ENCODE measurements at regions not wholly inside any gene's neighbourhood (a gene's known extent, or its start where the extent isn't known, plus 50 kb on each side); places are given as distances from the start of the nearest gene placed in this dataset.

DNA sequence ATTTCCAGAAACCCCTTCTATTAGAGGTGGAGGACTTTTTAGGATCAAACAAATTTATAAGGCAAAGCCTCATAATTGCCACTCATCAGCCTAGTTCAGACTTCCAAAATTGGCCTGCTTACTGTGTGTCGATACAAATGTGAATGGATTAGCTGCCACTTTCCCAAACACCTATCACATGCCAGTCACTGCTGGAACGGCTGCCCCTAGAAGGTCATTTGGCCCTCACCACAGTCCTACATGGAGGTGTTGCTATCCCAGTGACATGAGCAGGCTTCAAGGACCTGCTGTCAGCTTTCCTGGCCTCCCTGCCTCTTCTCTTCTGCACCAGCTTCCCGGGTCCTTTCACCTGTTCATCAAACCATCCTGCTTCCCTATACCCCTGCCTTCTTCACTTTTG lies 279.2 kb upstream of the SKOR2 start:
- DNase-seq: no peak

DNA sequence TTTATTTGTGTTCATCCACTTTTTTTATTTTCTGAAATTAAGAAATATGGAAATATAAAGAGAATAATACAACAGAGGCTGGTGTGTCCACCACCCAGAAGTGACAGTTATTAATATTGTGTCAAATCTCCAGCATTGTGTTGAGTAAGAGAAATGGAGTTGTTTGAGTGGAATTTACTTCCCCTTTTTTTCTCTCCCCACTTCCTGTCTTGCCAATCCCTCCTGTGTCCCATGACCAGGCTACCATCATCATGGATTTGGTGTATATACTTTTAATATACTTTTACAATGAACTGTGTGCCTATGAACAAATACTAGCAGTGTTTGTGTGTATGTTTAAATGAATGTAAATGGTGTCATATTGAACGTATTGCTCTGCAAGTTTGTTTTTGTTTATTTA lies 276.9 kb upstream of the SKOR2 start:
- no peak for DNase-seq

DNA sequence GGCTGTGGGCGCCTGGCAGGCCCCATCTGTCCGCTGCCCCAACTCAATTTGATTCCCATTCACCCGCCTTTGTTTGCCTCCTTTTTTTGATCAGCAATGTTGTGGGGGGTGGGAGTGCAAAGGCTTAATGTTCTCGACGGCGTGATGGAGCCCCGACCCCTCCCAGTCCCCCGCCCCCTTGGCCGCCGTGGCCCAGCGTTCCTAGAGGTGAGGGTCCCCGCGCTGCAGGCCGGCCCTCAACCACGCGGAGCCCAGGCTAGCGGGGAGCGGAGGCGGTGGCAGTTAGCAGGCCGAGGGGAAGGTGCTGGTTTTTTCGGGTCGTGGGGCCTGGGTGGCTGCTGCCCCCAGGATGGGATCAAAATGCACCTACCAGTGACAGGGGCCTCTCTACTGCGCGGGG lies 274.7 kb upstream of the SKOR2 start:
- DNase-seq: no peak

DNA sequence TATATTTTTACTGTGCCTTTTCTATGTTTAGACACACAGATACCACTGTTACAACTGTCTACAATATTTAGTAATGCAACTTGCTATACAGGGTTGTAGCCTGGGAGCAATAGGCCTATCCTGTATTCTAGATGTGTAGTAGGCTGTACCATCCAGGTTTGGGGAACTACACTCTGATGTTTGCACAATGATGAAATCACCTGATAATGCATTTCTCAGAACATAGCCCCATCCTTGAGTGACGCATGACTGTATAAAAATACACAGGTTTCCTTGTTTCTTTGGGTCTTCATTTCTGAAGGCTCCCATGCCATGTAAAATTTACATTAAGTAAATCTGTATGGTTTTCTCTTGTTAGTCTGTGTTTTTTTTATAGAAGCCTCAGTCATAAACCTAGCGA lies 270.9 kb upstream of the SKOR2 start:
- DNase-seq: no peak

DNA sequence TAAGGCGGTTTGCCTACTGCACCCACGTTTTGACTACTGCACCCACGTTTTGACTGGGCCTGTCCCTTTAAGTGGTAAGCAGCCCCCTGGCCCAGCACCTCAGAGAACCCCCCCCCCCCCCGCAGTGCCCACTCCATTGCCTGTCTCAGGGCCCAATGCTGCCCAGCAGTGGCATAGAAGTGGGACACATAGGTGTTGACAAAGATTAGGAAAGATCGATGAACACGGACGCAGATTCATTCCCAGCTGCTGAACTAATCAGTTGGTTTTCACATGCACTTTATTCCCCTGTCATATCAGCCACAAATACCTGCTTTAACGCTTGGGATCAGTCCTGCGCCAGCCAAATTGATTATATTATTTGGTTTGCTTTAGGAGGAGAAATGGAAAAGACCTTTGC lies 268.8 kb upstream of the SKOR2 start:
- DNase-seq: no peak

DNA sequence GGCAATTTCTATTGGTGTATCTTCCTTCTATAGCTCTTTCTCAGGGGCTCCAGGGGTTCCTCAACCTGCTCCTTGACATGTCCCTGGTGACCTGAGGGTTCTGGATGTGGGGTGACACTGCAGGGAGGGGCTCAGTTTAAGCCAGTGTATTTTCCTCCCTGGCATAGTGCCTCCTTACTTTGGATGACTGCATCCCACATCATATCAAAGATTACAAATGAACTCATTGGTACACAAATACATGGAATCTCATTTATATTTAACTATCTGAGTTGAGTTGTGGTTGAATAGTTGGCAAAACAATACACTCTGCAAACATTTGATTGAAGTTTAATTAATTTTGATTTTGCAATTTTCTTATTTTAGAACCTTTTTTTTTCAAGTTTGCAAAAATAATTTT lies 268.2 kb upstream of the SKOR2 start:
- DNase-seq: no peak

DNA sequence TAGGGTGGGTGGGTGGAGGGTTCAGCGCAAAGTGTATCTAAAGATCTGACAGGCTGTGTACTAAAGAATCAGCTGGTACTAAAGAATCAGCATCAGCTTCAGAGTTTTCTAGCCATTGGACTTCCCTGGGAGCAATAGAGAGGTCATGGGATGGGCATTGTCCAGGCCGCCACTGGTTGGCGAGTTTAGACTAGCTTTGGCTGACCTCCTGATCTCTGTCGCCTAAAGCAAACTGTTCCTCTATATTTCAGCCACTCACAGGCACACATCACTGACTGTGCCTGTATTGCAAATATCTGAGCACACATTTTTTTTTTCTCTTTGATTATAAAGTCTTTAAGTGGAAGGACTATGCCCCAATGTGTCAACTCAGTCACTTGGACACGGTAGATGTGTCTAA lies 267.8 kb upstream of the SKOR2 start:
- no peak for DNase-seq

DNA sequence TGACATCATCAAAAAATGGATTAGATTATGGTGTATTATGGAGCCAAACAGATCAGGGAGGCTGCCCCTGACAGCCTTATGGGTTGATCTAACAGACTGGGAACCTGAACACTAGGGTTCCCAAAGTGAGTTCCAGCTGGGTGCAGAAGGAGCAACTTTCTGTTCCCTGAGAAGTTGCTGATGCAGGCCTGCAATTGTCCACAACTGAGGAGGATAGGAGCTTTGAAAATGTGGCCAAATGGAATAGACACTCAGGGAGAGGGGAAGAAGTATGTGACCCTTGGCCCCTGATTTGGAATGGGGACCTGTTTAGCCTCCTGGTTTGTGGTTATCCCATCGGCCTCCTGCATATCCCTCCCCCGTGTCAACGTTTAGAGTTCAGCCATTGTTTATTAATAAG lies 262.2 kb upstream of the SKOR2 start:
- DNase-seq: no peak

DNA sequence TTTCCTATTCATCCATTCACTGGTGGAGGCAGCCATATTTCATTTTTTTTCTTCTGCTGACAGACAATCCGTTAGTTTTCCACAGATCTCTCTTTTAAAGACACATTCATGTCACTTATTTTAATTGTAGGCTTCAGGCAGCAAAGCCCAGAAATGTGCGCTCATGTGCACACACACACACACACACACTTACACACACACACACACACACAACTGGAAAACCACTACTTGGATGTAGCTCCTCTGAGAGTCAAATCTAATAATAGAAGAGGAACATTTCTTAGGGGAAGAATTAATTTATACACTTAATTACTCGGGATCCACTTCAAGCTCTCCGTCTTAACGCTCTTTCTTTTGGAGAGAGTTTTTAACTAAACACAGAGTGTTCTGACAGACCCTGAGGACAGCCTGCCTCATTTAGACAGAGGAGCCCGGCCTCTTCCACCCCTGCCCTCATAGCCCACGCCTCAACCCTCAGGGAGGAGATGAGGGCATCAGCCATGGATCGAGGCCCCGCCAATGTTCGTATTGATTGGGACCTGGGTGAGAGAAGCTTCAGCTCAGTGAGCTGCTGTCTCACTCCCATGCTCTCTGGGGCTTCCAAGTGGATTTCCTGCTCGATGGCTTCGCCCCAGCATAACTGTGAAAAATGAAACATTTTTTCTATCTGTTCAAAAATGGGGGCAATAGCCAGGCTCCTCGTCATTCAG lies 261.4 kb upstream of the SKOR2 start:
- no peak for DNase-seq

DNA sequence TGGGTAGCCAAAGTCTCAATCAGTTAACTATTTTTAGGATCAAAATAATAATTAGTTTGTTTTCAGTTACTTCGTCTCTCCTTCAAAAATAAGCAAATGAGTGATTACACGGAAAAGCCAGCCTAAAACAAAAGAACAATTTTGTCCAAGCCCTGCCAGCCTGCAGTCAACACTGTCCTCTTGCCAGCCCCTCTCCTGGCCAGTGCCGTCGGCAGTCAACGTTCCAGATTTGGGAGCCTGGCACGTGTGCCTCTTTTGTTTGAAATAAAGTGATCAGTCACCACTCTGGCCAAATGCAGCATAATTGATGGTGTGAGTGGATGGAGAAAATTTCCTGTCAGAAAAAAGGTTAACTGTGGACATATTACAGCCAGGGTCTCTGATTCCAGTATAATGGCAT lies 260.6 kb upstream of the SKOR2 start:
- no peak for DNase-seq

DNA sequence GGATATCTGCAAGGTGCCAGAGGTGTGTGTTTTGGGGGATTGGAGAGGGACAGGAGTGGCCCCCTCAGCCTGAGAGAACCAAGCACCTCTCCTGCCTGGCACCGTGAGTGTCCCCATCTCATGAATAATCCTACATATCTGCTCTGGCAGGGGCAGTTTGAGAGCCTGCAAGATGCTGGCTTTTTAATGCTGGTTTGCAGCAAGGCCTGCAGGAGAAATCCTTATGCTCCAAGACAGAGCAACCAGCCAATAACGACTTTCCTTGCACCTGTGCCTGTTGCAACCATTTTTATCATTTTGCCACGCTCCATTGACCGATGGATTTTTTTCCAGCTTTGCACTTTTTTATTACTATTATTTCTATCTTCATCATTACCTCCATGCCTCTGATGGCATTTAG lies 259.4 kb upstream of the SKOR2 start:
- DNase-seq: no peak

DNA sequence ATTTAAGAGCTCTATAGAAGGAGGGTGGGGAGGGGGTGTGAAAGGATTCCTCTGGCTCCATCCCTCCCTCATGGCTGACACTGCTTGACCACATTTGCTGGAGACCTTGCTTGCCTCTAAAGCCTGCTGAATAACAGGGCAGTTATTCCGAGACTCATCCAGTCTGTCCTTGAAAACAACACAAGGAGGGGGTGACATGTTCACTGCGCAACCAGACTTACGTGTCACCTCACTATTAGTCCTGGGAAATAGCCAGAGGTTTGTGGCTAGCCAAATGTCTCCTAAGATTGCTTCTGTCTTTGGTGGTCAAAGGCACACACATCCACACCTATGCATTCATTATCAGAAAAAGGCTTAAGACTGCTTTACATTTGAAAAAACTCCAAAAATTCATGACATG lies 256.2 kb upstream of the SKOR2 start:
- DNase-seq: no peak

DNA sequence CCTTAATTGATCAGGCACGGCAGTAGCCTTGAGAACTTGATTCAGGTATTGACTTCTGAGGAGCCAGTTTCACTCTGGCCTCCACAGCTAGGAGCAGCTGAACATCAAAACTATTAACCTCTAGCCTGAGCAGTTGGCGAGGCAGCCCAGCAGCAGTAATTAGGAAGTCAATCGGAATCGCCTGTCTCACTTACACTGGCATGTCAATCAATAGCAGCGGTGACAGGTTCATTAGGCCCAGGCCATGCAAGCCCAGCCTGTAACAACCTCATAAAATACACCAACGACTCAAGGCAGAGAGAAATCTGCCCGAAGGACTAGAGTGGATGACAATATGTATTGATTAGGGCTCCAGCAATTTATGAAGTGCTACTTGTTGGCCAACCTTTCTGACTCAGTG lies 255.4 kb upstream of the SKOR2 start:
- no peak for DNase-seq

DNA sequence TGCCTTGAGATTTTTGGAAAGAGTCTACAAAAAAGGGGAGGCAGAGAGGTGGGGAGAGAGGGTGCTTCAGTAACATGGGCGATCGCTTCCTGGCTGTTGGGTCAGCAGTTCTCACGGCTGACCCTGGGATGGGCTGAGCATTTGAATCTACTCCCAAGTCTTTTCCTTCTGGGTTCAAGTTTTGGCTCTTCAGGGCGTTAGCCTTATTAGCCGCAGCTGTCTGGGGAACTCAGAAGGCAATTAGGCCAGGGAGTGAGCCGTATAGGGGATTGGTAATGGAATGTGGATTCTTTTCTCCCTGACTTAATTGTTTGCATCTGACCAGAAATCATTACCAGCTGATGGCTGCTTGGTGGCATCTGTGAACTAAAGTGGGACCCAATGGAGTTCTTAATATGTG lies 250.5 kb upstream of the SKOR2 start:
- DNase-seq: no peak

DNA sequence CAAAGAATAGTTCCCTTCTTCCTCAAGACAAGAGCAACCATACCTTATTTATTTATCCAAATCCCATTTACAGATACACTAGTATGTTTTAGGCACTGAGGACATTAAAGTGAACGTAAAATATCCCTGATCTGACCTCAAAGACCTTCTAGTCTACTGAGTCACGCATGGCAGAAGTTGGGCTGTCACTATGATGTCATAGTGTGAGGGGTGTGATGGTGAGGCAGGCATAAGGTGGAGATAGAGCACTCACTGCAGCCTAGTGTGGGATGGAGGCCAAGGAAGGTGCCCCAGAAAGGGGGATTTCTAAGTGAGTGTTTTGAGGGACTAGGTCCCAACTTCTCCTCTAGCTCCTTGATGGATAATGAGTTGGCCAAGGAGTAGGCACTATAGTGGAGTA lies 249.5 kb upstream of the SKOR2 start:
- no peak for DNase-seq

DNA sequence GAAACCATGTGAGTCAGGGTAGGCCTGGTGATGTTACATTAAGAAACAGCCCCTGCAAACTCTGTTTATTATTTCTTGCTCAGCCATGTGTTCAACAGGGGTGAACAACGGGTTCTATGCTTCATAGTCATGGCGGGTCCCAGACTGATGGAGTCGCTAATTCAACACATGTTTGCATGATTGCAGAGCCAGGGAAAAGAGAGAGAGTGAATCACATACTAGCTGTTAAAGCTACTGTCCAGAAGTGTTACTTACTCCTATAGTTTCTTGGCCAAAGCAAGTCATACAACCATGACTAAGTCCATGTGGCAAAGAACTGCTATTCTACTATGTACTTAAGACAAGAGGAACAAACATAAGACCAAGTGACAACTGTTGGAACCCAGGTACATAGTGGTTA lies 241.2 kb upstream of the SKOR2 start:
- no peak for DNase-seq

DNA sequence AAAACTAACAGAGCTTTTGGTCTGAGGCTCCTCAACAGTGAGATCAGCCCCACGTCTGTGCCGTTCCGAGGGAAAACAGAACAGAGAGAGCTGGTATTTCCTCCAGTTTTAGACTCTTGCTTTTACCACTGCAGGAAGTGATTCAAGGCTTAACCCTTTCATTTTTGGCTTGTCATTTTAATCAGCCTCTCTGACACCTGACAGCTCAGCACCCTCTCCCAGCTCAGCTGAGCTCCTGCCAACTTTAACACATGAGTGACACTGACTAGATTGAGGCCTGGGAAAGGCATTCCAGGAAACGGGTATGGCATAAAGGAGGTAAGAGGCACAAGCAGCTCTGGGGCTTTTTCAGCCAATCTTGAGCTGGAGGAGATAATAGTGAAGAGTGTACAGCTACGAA lies 239.4 kb upstream of the SKOR2 start:
- DNase-seq: no peak

DNA sequence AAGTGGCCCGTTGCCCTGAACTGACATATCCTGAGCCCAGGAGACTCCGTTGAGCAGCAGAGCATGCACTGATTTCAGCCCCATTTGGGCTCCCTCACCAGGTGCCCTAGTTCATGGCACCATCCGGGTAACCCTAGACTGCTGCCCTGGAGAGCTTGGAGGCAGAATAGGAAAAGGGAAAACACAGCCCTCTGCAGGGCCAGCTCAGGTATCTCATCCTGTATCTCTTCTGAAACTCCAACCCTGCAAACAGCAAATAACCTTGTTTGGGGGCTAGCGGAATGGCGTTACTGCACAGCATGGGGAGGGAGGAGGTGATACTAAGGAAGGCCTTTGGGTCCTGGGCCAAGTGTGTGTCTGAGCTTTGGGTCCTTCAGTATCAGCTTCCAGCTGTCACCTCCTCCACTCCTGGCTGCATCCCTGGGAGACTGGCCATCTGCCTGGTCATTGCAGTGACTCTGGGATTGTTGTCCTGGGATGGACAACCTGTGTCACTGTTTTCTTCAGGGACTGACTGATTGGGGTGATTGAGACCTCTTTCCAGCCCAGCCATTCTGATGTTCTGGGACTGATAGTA lies 233.8 kb upstream of the SKOR2 start:
- DNase-seq: no peak

DNA sequence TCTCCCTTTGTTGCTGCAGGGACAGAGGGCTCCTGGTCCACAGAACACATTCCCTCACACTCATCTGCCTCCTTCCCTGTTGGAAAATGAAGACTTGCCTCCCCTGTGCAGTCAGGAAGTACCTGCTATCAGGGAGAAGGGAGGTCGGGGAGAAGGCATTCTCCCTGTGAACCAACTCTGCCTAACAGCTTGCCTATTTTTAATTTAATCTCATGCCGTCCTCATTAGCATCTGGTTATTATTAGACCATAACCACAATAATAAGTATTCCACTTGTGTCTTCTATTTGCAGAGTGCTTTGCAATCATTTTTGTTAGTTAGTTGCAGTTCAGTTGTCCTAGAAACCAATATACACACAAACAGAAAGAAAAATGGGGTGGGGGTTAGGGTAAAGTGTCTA lies 232.6 kb upstream of the SKOR2 start:
- no peak for DNase-seq

DNA sequence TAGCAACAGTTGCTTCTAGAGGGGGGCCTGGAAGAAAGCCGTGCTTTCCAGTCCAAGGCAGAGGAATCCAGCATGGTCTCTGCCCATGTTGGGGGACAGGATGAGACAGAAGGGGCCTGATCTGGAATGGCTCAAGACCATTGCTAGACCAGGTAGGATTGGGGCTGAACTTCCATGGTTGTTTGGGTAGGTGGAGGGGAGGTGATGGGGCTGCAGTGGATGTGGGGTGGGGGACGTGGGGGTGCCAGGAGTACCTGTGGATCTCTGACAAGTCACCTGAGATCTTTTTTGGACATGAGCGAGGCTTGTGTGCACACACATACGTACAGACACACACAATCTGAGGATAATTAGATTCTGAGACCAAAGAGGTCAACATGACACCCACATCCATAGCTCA lies 228.7 kb upstream of the SKOR2 start:
- no peak for DNase-seq

DNA sequence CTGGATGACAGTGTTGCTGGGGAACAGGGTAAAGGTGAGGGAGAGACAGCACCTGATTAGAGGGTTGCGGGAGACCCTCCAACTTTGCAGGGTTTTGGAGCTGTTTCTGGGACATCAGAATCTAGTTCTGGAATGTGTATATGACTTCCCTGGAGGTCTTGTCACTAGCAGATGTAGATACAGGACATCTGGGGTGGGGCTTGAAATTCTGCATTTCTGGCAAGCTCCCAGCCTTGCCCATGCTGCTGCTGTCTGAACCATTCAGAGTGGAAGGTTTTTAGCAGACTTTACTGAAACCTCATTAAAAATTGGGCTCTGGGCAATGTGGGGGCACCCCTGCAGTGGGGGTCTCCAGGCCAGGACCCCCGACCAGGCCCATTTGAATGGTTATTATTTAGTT lies 220.3 kb upstream of the SKOR2 start:
- no peak for DNase-seq

DNA sequence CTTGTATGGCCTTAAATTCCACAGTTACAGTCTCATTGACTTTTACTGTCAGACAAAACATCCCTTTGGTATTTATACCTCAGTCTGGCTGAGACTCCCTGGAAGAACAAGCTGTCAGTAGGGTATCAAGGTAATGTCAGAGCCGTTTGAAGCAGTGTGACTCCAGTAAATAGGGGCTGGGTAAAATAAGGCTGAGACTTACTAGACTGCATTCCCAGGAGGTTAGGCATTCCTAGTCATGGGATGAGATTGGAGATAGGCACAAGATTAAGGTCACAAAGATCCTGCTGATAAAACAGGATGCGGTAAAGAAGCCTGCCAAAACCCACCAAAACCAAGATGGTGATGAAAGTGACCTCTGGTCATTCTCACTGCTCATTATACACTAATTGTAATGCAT lies 219.5 kb upstream of the SKOR2 start:
- DNase-seq: no peak

DNA sequence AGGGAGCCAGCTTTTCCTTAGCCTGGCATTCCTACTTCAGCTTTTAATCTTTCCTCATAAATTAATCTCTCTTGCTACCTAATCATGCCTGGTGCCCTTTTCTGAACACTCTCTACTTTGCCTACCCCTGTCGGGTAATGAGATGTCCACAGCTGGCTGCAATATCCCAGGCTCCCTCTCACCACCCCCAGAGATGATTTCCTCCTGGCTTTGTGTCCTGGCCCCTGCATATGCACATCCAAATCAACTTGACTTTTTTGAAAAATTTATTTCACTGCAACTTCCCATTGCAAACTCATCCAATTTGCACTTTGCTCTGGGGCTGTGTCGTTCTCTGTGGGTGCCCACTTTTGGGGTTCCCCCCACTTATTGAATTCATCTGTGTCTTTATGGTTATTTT lies 218.1 kb upstream of the SKOR2 start:
- DNase-seq: no peak

DNA sequence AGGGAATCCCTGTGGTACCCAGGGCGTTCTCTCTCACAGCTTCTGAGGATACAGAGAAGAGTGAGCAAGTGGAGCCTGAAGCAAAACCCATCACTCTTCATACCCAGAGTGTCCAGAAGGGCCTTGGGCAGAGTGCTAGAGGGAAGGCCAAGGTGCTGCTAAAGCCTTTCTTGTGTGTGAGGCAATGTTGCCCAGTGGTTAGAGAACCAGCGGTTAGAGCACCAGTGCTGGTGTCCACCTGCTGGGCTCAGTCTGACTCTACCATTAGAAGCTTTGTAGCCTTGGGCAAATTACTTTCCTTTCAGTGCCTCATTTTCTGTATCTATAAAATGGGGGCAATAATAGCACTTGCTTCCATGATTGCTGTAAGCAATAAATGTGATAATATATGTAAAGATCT lies 210.5 kb upstream of the SKOR2 start:
- DNase-seq: no peak

DNA sequence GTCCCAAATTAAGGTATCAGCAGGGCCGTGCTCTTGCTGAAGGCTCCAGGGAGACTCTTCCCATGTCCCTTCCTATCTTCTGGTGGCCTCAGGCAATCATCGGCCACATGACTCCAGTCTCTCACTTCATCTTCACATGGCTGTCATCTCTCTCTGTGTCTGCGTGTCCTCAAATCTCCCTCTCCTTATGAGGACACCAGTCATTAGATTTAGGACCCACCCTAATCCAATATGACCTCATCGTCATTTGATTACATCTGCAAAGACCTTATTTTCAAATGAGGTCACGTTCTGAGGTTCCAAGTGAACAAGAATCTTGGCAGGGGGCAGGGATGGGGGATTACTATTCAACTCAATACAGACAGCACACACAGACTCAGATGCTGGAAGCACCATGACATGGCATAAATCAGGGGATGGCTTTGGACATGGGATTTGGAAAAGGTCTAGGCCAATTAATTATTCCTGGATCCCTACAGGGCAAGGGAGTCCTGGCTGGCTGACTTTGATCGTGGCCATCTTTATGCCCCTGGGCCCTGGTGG lies 210.0 kb upstream of the SKOR2 start:
- DNase-seq: no peak
